NCI-H510A treated with DMSO at 0.1 percent for 48 hours (cell line): ENCODE measurements at regions not wholly inside any gene's neighbourhood (a gene's known extent, or its start where the extent isn't known, plus 50 kb on each side); places are given as distances from the start of the nearest gene placed in this dataset.

ENCODE experiments used
- DNase-seq: peaks from one replicate; lab custom pipeline; 2025; lab: John Stamatoyannopoulos, UW

DNA sequence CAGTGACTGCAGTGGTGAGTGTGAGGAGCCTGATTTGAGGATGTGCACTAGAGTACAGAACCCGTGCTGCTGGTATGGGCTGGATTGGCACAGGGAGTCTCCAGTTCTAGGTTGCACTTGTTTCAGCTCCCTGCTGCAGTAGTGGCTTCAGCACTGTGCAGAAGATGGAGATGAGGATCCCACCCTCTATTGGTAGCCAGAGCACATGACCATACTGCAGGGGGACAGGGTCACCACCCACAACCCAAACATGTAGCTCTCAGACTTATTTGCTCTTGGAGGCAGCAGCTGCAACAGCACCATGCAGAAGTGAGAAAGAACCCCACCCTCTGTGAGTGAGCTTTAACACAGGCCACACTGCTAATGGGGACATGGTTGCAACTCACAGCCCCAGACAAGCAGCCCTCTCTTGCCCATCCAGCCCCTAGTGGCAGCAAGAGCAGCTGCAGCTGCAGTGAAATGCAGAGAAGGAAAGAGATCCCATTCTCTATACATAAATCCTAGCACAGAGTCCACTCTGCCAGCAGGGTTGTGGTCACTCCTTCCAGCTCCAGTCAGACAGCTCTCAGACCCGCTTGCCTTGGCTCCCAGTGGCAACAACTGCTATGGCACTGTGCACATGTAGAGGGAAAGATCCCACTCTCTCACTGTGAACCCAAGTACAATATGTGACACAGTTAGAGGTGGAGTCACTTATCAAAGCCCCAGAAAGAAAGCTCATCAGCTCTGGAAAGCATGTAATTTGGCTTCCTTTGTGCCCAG lies 51.4 kb upstream of the SCIN start:
- DNase-seq = no peak

DNA sequence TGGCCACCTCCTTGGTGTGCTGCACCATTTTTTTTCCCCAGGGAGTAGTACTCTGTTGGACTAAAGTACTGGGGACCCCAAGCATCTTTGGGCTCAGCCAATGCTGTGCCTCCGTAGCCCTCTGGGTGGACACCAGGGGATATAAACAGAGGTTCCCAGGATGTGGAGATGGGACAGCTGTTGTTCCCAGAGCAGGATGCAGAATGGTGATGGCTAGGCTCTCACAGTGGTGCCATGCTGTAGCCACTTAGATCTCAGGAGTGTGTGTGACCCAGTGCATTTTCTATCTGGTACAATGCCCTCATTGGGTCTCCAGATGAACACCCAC lies 50.9 kb upstream of the SCIN start:
- DNase-seq = no peak
